NB4 (cell line): ENCODE measurements at regions not wholly inside any gene's neighbourhood (a gene's known extent, or its start where the extent isn't known, plus 50 kb on each side); places are given as distances from the start of the nearest gene placed in this dataset.

Experiments used
- POLR2A ChIP-seq: IDR thresholded peaks from 2 replicates; pipeline ENCODE4 v1.6.1; 2011; ENCODE audit warnings: mild to moderate bottlenecking; ENCODE audit not compliant: insufficient read length; ENCODE audit errors: extremely low read depth
- TF ChIP-seq, protein P1 (sequence below): IDR thresholded peaks from one replicate; pipeline ENCODE4 v1.5.1; 2012; ENCODE audit warnings: low read depth, low read length
- TF ChIP-seq, protein P2 (sequence below): IDR thresholded peaks from 2 replicates; pipeline ENCODE4 v1.6.1; 2011; ENCODE audit warnings: low read depth, low read length

GRCh38 chr7:22948770-22949169 lies 65.2 kb downstream of the HYCC1 start:
- TF ChIP-seq POLR2A, result no peak
- TF ChIP-seq, protein P1, sequence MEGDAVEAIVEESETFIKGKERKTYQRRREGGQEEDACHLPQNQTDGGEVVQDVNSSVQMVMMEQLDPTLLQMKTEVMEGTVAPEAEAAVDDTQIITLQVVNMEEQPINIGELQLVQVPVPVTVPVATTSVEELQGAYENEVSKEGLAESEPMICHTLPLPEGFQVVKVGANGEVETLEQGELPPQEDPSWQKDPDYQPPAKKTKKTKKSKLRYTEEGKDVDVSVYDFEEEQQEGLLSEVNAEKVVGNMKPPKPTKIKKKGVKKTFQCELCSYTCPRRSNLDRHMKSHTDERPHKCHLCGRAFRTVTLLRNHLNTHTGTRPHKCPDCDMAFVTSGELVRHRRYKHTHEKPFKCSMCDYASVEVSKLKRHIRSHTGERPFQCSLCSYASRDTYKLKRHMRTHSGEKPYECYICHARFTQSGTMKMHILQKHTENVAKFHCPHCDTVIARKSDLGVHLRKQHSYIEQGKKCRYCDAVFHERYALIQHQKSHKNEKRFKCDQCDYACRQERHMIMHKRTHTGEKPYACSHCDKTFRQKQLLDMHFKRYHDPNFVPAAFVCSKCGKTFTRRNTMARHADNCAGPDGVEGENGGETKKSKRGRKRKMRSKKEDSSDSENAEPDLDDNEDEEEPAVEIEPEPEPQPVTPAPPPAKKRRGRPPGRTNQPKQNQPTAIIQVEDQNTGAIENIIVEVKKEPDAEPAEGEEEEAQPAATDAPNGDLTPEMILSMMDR, result no peak
- TF ChIP-seq, protein P2, sequence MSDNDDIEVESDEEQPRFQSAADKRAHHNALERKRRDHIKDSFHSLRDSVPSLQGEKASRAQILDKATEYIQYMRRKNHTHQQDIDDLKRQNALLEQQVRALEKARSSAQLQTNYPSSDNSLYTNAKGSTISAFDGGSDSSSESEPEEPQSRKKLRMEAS, result no peak
